Suprapubic skin (tissue), 4 donors: ENCODE measurements at regions not wholly inside any gene's neighbourhood (a gene's known extent, or its start where the extent isn't known, plus 50 kb on each side); places are given as distances from the start of the nearest gene placed in this dataset.

ENCODE experiments used
- DNase-seq, 2 donors: peaks; one replicate each; pipeline ENCODE4 v3.0.0-alpha.2; 2019; ENCODE audit warnings: low spot score in 2 of 2
- H3K27ac ChIP-seq: fragments of 200-600 bp; sonication (generic); one replicate; pipeline ENCODE4 v1.5.1; 2019
- H3K27me3 ChIP-seq: fragments of 200-600 bp; sonication (generic); one replicate; pipeline ENCODE4 v1.5.1; 2019
- H3K36me3 ChIP-seq: fragments of 200-600 bp; sonication (generic); one replicate; pipeline ENCODE4 v1.5.1; 2019
- H3K4me1 ChIP-seq: fragments of 200-600 bp; sonication (generic); one replicate; pipeline ENCODE4 v1.5.1; 2019
- H3K4me3 ChIP-seq: fragments of 200-600 bp; sonication (generic); one replicate; pipeline ENCODE4 v1.5.1; 2019; ENCODE audit warnings: mild to moderate bottlenecking
- H3K9me3 ChIP-seq: fragments of 200-600 bp; sonication (generic); one replicate; pipeline ENCODE4 v1.5.1; 2019
- CTCF ChIP-seq, 2 donors: fragments of 200-600 bp in 1 of 2; fragments of 450-650 bp in 1 of 2; sonication (generic) in 1 of 2; IDR thresholded peaks; one replicate each; pipeline ENCODE4 v1.5.1; 2016 to 2019; ENCODE audit warnings: antibody characterized with exemption in 2 of 2, mild to moderate bottlenecking in 1 of 2, moderate library complexity in 1 of 2
- EP300 ChIP-seq: sonication (generic); formaldehyde crosslinking; IDR thresholded peaks from one replicate; pipeline ENCODE4 v1.6.1; 2017; ENCODE audit warnings: antibody characterized with exemption
- POLR2A ChIP-seq, 2 donors: fragments of 450-650 bp; IDR thresholded peaks; one replicate each; pipeline ENCODE4 v1.6.1; 2017; ENCODE audit warnings: antibody characterized with exemption in 2 of 2, mild to moderate bottlenecking in 2 of 2, moderate library complexity in 2 of 2
- POLR2AphosphoS5 ChIP-seq, 3 donors: sonication (generic); formaldehyde crosslinking; IDR thresholded peaks; one replicate each; pipeline ENCODE4 v1.6.1; 2017; ENCODE audit warnings: antibody characterized with exemption in 3 of 3
- WGBS: methylation state at CpG from one replicate; pipeline ENCODE4 v1.1.5; 2018; 5-methylcytosine and 5-hydroxymethylcytosine counted together

- no peaks in the 10 kb centered on the region for H3K9me3 ChIP-seq
- no peak overlapping the region for H3K4me3 ChIP-seq
- no peak for DNase-seq
- no peaks in the 10 kb centered on the region for H3K27me3 ChIP-seq
- no peaks in the 10 kb centered on the region for H3K4me1 ChIP-seq
- TF ChIP-seq EP300 (no peak), POLR2A (IDR thresholded peaks at IDR 0.05) (no peak), CTCF (IDR thresholded peaks at IDR 0.05) (no peak), POLR2AphosphoS5 (IDR thresholded peaks at IDR 0.05) (no peak)
- 58% methylated on average over 6 of the region's 6 CpGs for WGBS
- no peaks in the 10 kb centered on the region for H3K36me3 ChIP-seq
- H3K27ac ChIP-seq, result no peak overlapping the region
Observed at GRCh38 chr20:17172836-17173516, 53.9 kb upstream of the PCSK2 start.
